HG02981 (cell line): ENCODE measurements at regions not wholly inside any gene's neighbourhood (a gene's known extent, or its start where the extent isn't known, plus 50 kb on each side); places are given as distances from the start of the nearest gene placed in this dataset.

Experiments
- ATAC-seq: cut with Tn5 transposase; IDR thresholded peaks from one replicate; pipeline ENCODE4 v1.9.1; 2021; ENCODE audit warnings: mild to moderate bottlenecking, moderate library complexity; ENCODE audit not compliant: unreplicated experiment

GRCh38 chr13:58032676-58033460, 401.3 kb downstream of the PCDH17 start:
- no peak for ATAC-seq

- no peak for ATAC-seq
Measured at GRCh38 chr13:58043971-58044370, 412.4 kb downstream of the PCDH17 start.

GRCh38 chr13:58048670-58049069, 417.1 kb downstream of the PCDH17 start:
- no peak for ATAC-seq

- no peak for ATAC-seq
Measured at GRCh38 chr13:58051396-58051795, 419.9 kb downstream of the PCDH17 start.

GRCh38 chr13:58051807-58052375, 420.3 kb downstream of the PCDH17 start:
- no peak for ATAC-seq

GRCh38 chr13:58056426-58056825, 424.9 kb downstream of the PCDH17 start:
- no peak for ATAC-seq

- ATAC-seq: no peak
Measured at GRCh38 chr13:58059624-58060023, 428.1 kb downstream of the PCDH17 start.

- no peak for ATAC-seq
Measured at GRCh38 chr13:58080806-58081205, 449.3 kb downstream of the PCDH17 start.

- ATAC-seq: no peak
Measured at GRCh38 chr13:58081301-58081820, 449.8 kb downstream of the PCDH17 start.

- ATAC-seq: no peak
Measured at GRCh38 chr13:58083064-58083463, 451.5 kb downstream of the PCDH17 start.

GRCh38 chr13:58085274-58085673, 453.7 kb downstream of the PCDH17 start:
- no peak for ATAC-seq

GRCh38 chr13:58085819-58086218, 454.3 kb downstream of the PCDH17 start:
- no peak for ATAC-seq

GRCh38 chr13:58087566-58087965, 456.0 kb downstream of the PCDH17 start:
- no peak for ATAC-seq

GRCh38 chr13:58093394-58093793, 461.9 kb downstream of the PCDH17 start:
- ATAC-seq: no peak

GRCh38 chr13:58097831-58098230, 466.3 kb downstream of the PCDH17 start:
- ATAC-seq: no peak

GRCh38 chr13:58119351-58119750, 487.8 kb downstream of the PCDH17 start:
- no peak for ATAC-seq

GRCh38 chr13:58119804-58120203, 488.3 kb downstream of the PCDH17 start:
- ATAC-seq: no peak

GRCh38 chr13:58126496-58126895, 495.0 kb downstream of the PCDH17 start:
- no peak for ATAC-seq

GRCh38 chr13:58134012-58134411, 502.5 kb downstream of the PCDH17 start:
- ATAC-seq: no peak

- no peak for ATAC-seq
Measured at GRCh38 chr13:58134525-58134924, 503.0 kb downstream of the PCDH17 start.

GRCh38 chr13:58142952-58143351, 511.4 kb downstream of the PCDH17 start:
- no peak for ATAC-seq

- ATAC-seq: no peak
Measured at GRCh38 chr13:58144616-58145015, 513.1 kb downstream of the PCDH17 start.
